Smooth muscle cell (in vitro differentiated cells): ENCODE measurements at regions not wholly inside any gene's neighbourhood (a gene's known extent, or its start where the extent isn't known, plus 50 kb on each side); places are given as distances from the start of the nearest gene placed in this dataset.
A peak's percentile ranks its signal among the peaks of the same experiment; 100 is the strongest.

ENCODE experiments used
- DNase-seq: peaks from one replicate; lab custom pipeline; 2025; ENCODE audit not compliant: unreplicated experiment; lab: John Stamatoyannopoulos, UW
- H2AFZ ChIP-seq: fragments of 200-600 bp; sonication (generic); 2 replicates; pipeline ENCODE4 v1.6.0; 2016; ENCODE audit warnings: antibody characterized with exemption, low read depth, mild to moderate bottlenecking
- H3F3A ChIP-seq: fragments of 200-600 bp; sonication (generic); 2 replicates; pipeline ENCODE4 v1.6.0; 2017; ENCODE audit warnings: antibody characterized with exemption, low read depth
- H3K27ac ChIP-seq: fragments of 200-600 bp; sonication (generic); 2 replicates; pipeline ENCODE4 v1.5.1; 2016; ENCODE audit warnings: low read depth, mild to moderate bottlenecking
- H3K27me3 ChIP-seq: fragments of 200-600 bp; sonication (generic); 2 replicates; pipeline ENCODE4 v1.6.1; 2016; ENCODE audit warnings: low read depth, mild to moderate bottlenecking
- H3K36me3 ChIP-seq: fragments of 200-600 bp; sonication (generic); 2 replicates; pipeline ENCODE4 v1.5.1; 2016; ENCODE audit warnings: low read depth
- H3K4me1 ChIP-seq: fragments of 200-600 bp; sonication (generic); 2 replicates; pipeline ENCODE4 v1.5.1; 2016; ENCODE audit warnings: low read depth
- H3K4me2 ChIP-seq: fragments of 200-600 bp; sonication (generic); 2 replicates; pipeline ENCODE4 v1.6.0; 2016; ENCODE audit warnings: mild to moderate bottlenecking
- H3K4me3 ChIP-seq: fragments of 200-600 bp; sonication (generic); 2 replicates; pipeline ENCODE4 v1.5.1; 2016; ENCODE audit warnings: mild to moderate bottlenecking
- H3K79me2 ChIP-seq: fragments of 200-600 bp; sonication (generic); 2 replicates; pipeline ENCODE4 v1.6.0; 2016; ENCODE audit warnings: low read depth, mild to moderate bottlenecking
- H3K9ac ChIP-seq: fragments of 200-600 bp; sonication (generic); 2 replicates; pipeline ENCODE4 v1.6.0; 2016; ENCODE audit warnings: low read depth
- H3K9me3 ChIP-seq: fragments of 200-600 bp; sonication (generic); replicated peaks from 2 replicates; pipeline ENCODE4 v1.5.1; 2016; ENCODE audit warnings: low read depth
- H4K20me1 ChIP-seq: fragments of 200-600 bp; sonication (generic); 2 replicates; pipeline ENCODE4 v1.6.0; 2016; ENCODE audit warnings: low read depth
- WGBS: methylation state at CpG from one replicate; pipeline ENCODE4 v1.1.7; 2016; ENCODE audit warnings: low lambda C conversion rate; 5-methylcytosine and 5-hydroxymethylcytosine counted together
- TF ChIP-seq, protein P1 (sequence below): fragments of 200-600 bp; sonication (generic); IDR thresholded peaks from 2 replicates; pipeline ENCODE4 v1.5.1; 2017; ENCODE audit warnings: borderline replicate concordance, mild to moderate bottlenecking, antibody characterized with exemption; ENCODE audit not compliant: insufficient read depth, poor library complexity, severe bottlenecking

DNA sequence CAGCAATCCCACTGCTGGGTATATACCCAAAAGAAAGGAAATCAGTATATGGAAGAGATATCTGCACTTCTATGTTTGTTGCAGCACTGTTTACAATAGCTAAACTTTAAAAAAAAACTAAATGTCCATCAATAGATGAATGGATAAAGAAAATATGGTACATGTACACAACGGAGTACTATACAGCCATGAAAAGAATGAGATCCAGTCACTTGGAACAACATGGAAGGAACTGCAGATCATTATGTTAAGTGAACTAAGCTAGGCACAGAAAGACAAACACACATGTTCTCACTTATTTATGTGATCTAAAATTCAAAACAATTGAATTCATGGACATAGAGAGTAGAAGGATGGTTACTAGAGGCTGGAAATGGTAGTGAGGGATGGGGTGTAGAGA is 400.7 kb downstream of the ZNF674 start:
- no peak overlapping the region for H3K4me2 ChIP-seq
- no peaks in the 10 kb centered on the region for H3K4me1 ChIP-seq
- no peak overlapping the region for H3K27ac ChIP-seq
- WGBS, result 78% methylated on average over 1 of the region's 1 CpG
- H3K36me3 ChIP-seq, result no peaks in the 10 kb centered on the region
- H4K20me1 ChIP-seq, result no peaks in the 10 kb centered on the region
- H2AFZ ChIP-seq, result no peak overlapping the region
- H3K79me2 ChIP-seq, result no peaks in the 10 kb centered on the region
- no peaks in the 10 kb centered on the region for H3K27me3 ChIP-seq
- DNase-seq, result no peak
- H3K9me3 ChIP-seq, result peaks cover 6% of the 10 kb centered on the region
- H3F3A ChIP-seq, result no peaks in the 10 kb centered on the region
- H3K9ac ChIP-seq, result no peak overlapping the region
- TF ChIP-seq, protein P1, sequence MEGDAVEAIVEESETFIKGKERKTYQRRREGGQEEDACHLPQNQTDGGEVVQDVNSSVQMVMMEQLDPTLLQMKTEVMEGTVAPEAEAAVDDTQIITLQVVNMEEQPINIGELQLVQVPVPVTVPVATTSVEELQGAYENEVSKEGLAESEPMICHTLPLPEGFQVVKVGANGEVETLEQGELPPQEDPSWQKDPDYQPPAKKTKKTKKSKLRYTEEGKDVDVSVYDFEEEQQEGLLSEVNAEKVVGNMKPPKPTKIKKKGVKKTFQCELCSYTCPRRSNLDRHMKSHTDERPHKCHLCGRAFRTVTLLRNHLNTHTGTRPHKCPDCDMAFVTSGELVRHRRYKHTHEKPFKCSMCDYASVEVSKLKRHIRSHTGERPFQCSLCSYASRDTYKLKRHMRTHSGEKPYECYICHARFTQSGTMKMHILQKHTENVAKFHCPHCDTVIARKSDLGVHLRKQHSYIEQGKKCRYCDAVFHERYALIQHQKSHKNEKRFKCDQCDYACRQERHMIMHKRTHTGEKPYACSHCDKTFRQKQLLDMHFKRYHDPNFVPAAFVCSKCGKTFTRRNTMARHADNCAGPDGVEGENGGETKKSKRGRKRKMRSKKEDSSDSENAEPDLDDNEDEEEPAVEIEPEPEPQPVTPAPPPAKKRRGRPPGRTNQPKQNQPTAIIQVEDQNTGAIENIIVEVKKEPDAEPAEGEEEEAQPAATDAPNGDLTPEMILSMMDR, result no peak
- no peak overlapping the region for H3K4me3 ChIP-seq

DNA sequence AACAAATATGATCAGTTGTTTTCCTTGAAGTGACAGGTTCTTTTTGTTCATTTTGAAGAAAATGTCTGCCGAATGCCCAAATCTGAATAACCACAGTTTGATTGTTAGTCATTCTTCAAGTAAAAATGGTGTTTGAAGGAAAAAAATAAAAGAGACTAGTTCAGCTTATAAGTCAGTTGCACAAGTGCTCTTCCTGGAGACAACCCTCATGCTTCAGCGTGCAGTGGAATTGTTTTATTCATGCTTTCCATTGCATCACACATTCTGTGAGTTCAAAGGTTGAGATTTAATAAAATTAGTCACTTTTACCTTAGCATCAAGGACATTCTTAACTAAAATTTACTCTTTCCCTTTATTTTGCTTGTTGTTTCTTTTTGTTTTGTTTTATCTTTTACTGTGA is 404.9 kb downstream of the ZNF674 start:
- no peak for DNase-seq
- Histone ChIP-seq H3K79me2 (no peaks in the 10 kb centered on the region), H3K4me2 (no peak overlapping the region), H3K9ac (no peak overlapping the region), H2AFZ (no peak overlapping the region), H3K4me3 (no peak overlapping the region), H3K9me3 (peaks cover 6% of the 10 kb centered on the region), H4K20me1 (no peaks in the 10 kb centered on the region), H3K36me3 (no peaks in the 10 kb centered on the region), H3K27me3 (no peaks in the 10 kb centered on the region), H3F3A (no peaks in the 10 kb centered on the region), H3K27ac (no peak overlapping the region), H3K4me1 (no peaks in the 10 kb centered on the region)
- 75% methylated on average over 2 of the region's 2 CpGs for WGBS
- TF ChIP-seq, protein P1, result no peak

DNA sequence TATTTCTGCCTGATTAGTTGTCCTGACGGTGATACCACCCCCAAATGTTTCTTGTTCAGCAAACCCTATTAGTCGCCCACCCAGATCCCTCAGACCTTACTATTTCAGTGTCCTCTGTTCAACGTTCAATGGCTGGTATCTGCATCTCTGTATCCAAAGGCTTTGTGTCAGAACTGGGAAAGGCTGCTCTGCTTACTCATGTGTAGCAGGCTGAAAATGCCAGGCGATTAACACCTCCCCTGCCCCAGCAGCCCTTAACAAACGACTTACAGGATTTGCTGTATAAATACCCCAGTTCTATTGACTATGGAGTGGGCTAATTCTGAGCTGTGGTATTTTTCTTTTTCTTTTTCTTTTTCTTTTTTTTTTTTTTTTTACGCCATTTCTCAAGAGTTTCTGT is 415.0 kb downstream of the ZNF674 start:
- H3K9ac ChIP-seq, result no peak overlapping the region
- no peak overlapping the region for H3K4me3 ChIP-seq
- H3K4me1 ChIP-seq, result peaks cover 5% of the 10 kb centered on the region
- no peaks in the 10 kb centered on the region for H4K20me1 ChIP-seq
- no peak overlapping the region for H3K27ac ChIP-seq
- H2AFZ ChIP-seq, result no peak overlapping the region
- 41% methylated on average over 6 of the region's 6 CpGs for WGBS
- no peaks in the 10 kb centered on the region for H3K9me3 ChIP-seq
- H3K27me3 ChIP-seq, result no peaks in the 10 kb centered on the region
- TF ChIP-seq, protein P1, result no peak
- no peaks in the 10 kb centered on the region for H3K36me3 ChIP-seq
- H3K79me2 ChIP-seq, result no peaks in the 10 kb centered on the region
- no peaks in the 10 kb centered on the region for H3F3A ChIP-seq
- DNase-seq, result no peak
- H3K4me2 ChIP-seq, result peak overlapping the region; percentile 6

DNA sequence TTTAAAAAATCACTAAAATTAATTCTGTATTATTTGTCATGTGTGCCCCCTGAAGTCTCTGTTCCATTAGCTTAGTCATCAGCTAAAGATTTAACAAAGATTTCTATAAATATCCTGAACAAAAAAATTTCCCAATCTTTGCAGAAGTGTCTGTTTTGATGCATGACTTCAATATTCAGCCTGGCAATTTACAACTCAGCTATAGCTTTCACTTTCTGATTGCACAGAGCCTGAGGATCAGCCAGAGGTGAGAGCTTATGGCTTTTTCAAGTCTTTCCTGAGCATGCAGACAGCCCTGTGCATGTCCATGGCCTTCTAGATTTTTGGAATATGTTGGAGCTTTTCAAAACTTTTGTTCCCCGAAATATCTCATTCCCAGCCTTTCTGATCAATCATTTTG is 420.1 kb downstream of the ZNF674 start:
- no peaks in the 10 kb centered on the region for H3K36me3 ChIP-seq
- H3K4me3 ChIP-seq, result no peak overlapping the region
- H3K9me3 ChIP-seq, result peaks cover 6% of the 10 kb centered on the region
- H4K20me1 ChIP-seq, result no peaks in the 10 kb centered on the region
- H3K4me2 ChIP-seq, result no peak overlapping the region
- H3F3A ChIP-seq, result no peaks in the 10 kb centered on the region
- 60% methylated on average over 1 of the region's 1 CpG for WGBS
- no peak overlapping the region for H3K27ac ChIP-seq
- TF ChIP-seq, protein P1, result no peak
- H3K27me3 ChIP-seq, result no peaks in the 10 kb centered on the region
- no peak overlapping the region for H2AFZ ChIP-seq
- H3K9ac ChIP-seq, result no peak overlapping the region
- no peaks in the 10 kb centered on the region for H3K79me2 ChIP-seq
- DNase-seq, result no peak
- H3K4me1 ChIP-seq, result no peaks in the 10 kb centered on the region
